ENCODE measurements at regions not wholly inside any gene's neighbourhood (a gene's known extent, or its start where the extent isn't known, plus 50 kb on each side); places are given as distances from the start of the nearest gene placed in this dataset.

DNA sequence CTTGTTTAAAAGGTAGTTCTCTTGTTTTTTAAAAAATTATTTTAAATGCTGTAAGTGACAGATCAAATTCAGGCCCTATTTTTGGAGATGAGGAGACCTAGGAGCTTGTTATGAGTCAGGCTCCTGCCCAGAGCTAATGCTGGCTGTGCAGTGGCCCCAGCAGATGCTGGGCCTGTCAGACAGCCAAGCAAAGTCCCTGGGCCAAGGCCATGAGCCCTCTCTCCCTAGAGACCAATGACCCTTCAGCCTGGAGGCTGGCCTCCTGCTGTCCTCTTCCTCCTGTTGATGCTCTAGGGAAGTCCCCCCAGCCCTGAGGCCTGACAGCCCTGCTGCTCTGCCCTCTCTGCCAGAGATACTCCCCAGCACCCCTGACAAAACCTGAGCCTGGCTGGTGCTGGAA lies 128.1 kb upstream of the CTTNBP2NL start:
- H4K5ac ChIP-seq (ENCODE audit: insufficient read length, low read depth, low read length), result no peak overlapping the region
- H3K9me3 ChIP-seq (ENCODE audit: control insufficient read depth, low read depth, low read length), result no peaks in the 10 kb centered on the region
- H3K23ac ChIP-seq (ENCODE audit: insufficient read length, low read depth, low read length), result no peak overlapping the region
- TF ChIP-seq, protein P1, sequence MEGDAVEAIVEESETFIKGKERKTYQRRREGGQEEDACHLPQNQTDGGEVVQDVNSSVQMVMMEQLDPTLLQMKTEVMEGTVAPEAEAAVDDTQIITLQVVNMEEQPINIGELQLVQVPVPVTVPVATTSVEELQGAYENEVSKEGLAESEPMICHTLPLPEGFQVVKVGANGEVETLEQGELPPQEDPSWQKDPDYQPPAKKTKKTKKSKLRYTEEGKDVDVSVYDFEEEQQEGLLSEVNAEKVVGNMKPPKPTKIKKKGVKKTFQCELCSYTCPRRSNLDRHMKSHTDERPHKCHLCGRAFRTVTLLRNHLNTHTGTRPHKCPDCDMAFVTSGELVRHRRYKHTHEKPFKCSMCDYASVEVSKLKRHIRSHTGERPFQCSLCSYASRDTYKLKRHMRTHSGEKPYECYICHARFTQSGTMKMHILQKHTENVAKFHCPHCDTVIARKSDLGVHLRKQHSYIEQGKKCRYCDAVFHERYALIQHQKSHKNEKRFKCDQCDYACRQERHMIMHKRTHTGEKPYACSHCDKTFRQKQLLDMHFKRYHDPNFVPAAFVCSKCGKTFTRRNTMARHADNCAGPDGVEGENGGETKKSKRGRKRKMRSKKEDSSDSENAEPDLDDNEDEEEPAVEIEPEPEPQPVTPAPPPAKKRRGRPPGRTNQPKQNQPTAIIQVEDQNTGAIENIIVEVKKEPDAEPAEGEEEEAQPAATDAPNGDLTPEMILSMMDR (conservative IDR thresholded peaks at IDR 0.05), result no peak
- H3K9me3 Mint-ChIP-seq, result peaks cover 0 to 4% of the 10 kb centered on the region in 2 experiments; a peak in 1 of 5 replicates
- H3K14ac ChIP-seq (ENCODE audit: insufficient read depth, low read length), result no peak overlapping the region
- H4K8ac ChIP-seq (replicated peaks; ENCODE audit: insufficient read length, low read depth, low read length), result no peak overlapping the region
- H3K27ac Mint-ChIP-seq, result no peak overlapping the region
- no peak for DNase-seq
- H2BK5ac ChIP-seq (ENCODE audit: insufficient read length, low read length), result no peak overlapping the region
- no peak overlapping the region for H2BK15ac ChIP-seq (ENCODE audit: low read depth, low read length)
- H2BK20ac ChIP-seq (ENCODE audit: low read depth, low read length, poor library complexity, severe bottlenecking), result no peak overlapping the region
- H3K36me3 Mint-ChIP-seq (ENCODE audit: insufficient read depth in 1 of 3, low read depth in 3 of 3), result no peaks in the 10 kb centered on the region; a peak in 1 of 7 replicates
- H3K18ac ChIP-seq (ENCODE audit: insufficient read length, low read depth, low read length), result no peak overlapping the region
- H2AFZ ChIP-seq (ENCODE audit: low read length), result no peak overlapping the region
- no peaks in the 10 kb centered on the region for H4K20me1 ChIP-seq (ENCODE audit: control insufficient read depth, insufficient read depth, insufficient read length)
- H3K9ac ChIP-seq (ENCODE audit: extremely low read depth, insufficient read length, low read length), result no peak overlapping the region
- H3K27me3 Mint-ChIP-seq (ENCODE audit: low read depth), result peaks cover 15% of the 10 kb centered on the region
- no peak overlapping the region for H3K56ac ChIP-seq (ENCODE audit: insufficient read length, low read depth, low read length)
- H3K79me1 ChIP-seq (ENCODE audit: insufficient read depth, low read depth, low read length, poor library complexity, severe bottlenecking), result no peaks in the 10 kb centered on the region
- H3K4me1 ChIP-seq (ENCODE audit: insufficient read depth, low read length), result no peaks in the 10 kb centered on the region
- H3T11ph ChIP-seq (ENCODE audit: low read length), result no peak overlapping the region
- H3K27me3 ChIP-seq (ENCODE audit: insufficient read depth, low read length), result no peaks in the 10 kb centered on the region
- H3K4me2 ChIP-seq (ENCODE audit: insufficient read depth, insufficient read length, low read length), result no peak overlapping the region
- no peak overlapping the region for H2BK120ac ChIP-seq (ENCODE audit: low read depth, low read length, poor library complexity, severe bottlenecking)
- no peak overlapping the region for H2BK12ac ChIP-seq (ENCODE audit: insufficient read length, low read depth, low read length)
- no peaks in the 10 kb centered on the region for H3K79me2 ChIP-seq (ENCODE audit: insufficient read depth, low read length)
- H2AK5ac ChIP-seq (ENCODE audit: insufficient read length, low read length), result no peak overlapping the region
- no peaks in the 10 kb centered on the region for H3K23me2 ChIP-seq (ENCODE audit: insufficient read length, low read depth, low read length, poor library complexity, severe bottlenecking)
- no peak overlapping the region for H4K91ac ChIP-seq (ENCODE audit: insufficient read length, low read depth, low read length)
- H3K4ac ChIP-seq (ENCODE audit: low read depth, low read length), result no peak overlapping the region
- no peak overlapping the region for H3K27ac ChIP-seq (ENCODE audit: insufficient read length, low read depth, low read length)
- no peaks in the 10 kb centered on the region for H3K4me1 Mint-ChIP-seq
- H3K4me3 Mint-ChIP-seq, result no peak overlapping the region

Measured in H9 (cell line).